HL-60 (cell line): ENCODE measurements at regions not wholly inside any gene's neighbourhood (a gene's known extent, or its start where the extent isn't known, plus 50 kb on each side); places are given as distances from the start of the nearest gene placed in this dataset.

Experiments used
- DNase-seq, 2 experiments: peaks; one replicate each; pipeline ENCODE4 v3.0.0-alpha.2; 2010 to 2020; ENCODE audit warnings: low read depth in 1 of 2, low spot score in 1 of 2
- H3K27ac ChIP-seq: fragments of 250-450 bp; sonication (Bioruptor Pico); replicated peaks from 2 replicates; pipeline ENCODE4 v1.5.1; 2020; ENCODE audit warnings: mild to moderate bottlenecking, moderate library complexity
- H3K27me3 ChIP-seq: fragments of 250-450 bp; sonication (Bioruptor Pico); 2 replicates; pipeline ENCODE4 v1.5.1; 2021; ENCODE audit warnings: mild to moderate bottlenecking, moderate library complexity; ENCODE audit not compliant: insufficient read depth, poor library complexity, severe bottlenecking
- H3K4me3 ChIP-seq: replicated peaks from 2 replicates; pipeline ENCODE4 v1.5.1; 2011; ENCODE audit warnings: mild to moderate bottlenecking, control low read depth, low read length; ENCODE audit not compliant: insufficient read depth
- GABPA ChIP-seq: IDR thresholded peaks from 2 replicates; pipeline ENCODE4 v1.6.1; 2012; ENCODE audit warnings: low read depth
- POLR2AphosphoS5 ChIP-seq: IDR thresholded peaks from 2 replicates; pipeline ENCODE4 v1.6.1; 2012; ENCODE audit warnings: low read depth
- SPI1 ChIP-seq: IDR thresholded peaks from 2 replicates; pipeline ENCODE4 v1.6.1; 2012; ENCODE audit warnings: low read depth, mild to moderate bottlenecking, borderline replicate concordance
- TF ChIP-seq, protein P1 (sequence below): IDR thresholded peaks from one replicate; pipeline ENCODE4 v1.5.1; 2011; ENCODE audit warnings: low read length, control low read depth, inconsistent platforms; ENCODE audit not compliant: insufficient read depth
- TF ChIP-seq, protein P2 (sequence below): IDR thresholded peaks from 2 replicates; pipeline ENCODE4 v1.6.1; 2012; ENCODE audit warnings: low read depth; ENCODE audit not compliant: insufficient replicate concordance

DNA sequence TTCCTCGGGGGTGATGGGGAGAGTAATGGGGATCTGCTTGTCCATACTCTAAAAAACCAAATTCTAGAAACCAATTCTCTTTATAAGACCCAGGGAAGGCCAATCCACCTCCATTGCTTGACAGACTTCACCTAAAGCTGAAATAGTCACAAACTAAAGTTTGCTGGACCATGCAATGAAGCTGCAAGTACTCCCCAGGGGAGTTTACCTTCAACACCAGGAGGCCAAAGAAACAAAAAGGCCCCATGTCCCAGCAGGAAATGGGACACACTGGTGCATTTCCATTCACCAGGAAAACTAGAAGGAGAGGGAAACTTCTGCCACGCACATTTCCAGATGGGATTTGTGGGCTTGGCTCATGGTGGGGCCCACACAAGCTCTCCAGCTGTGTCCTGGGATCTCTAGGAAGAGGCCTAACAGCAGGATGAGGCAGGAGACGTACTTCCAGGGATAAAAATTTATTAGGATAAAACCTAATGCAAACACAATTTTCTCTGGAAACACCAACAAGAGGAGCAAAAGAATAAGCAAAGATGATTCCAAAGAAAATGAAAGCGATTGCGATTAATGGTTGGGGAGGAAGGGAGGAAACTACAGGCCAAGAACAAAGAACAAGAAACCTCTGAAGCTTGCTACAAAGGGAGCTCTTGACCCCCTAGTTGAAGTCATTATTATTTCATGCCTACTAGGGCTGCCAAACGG is 238.0 kb upstream of the LRTM1 start:
- H3K4me3 ChIP-seq = no peak overlapping the region
- no peaks in the 10 kb centered on the region for H3K27me3 ChIP-seq
- DNase-seq = no peak
- TF ChIP-seq, protein P1, sequence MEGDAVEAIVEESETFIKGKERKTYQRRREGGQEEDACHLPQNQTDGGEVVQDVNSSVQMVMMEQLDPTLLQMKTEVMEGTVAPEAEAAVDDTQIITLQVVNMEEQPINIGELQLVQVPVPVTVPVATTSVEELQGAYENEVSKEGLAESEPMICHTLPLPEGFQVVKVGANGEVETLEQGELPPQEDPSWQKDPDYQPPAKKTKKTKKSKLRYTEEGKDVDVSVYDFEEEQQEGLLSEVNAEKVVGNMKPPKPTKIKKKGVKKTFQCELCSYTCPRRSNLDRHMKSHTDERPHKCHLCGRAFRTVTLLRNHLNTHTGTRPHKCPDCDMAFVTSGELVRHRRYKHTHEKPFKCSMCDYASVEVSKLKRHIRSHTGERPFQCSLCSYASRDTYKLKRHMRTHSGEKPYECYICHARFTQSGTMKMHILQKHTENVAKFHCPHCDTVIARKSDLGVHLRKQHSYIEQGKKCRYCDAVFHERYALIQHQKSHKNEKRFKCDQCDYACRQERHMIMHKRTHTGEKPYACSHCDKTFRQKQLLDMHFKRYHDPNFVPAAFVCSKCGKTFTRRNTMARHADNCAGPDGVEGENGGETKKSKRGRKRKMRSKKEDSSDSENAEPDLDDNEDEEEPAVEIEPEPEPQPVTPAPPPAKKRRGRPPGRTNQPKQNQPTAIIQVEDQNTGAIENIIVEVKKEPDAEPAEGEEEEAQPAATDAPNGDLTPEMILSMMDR = no peak
- TF ChIP-seq SPI1 (no peak), POLR2AphosphoS5 (no peak)
- TF ChIP-seq, protein P2, sequence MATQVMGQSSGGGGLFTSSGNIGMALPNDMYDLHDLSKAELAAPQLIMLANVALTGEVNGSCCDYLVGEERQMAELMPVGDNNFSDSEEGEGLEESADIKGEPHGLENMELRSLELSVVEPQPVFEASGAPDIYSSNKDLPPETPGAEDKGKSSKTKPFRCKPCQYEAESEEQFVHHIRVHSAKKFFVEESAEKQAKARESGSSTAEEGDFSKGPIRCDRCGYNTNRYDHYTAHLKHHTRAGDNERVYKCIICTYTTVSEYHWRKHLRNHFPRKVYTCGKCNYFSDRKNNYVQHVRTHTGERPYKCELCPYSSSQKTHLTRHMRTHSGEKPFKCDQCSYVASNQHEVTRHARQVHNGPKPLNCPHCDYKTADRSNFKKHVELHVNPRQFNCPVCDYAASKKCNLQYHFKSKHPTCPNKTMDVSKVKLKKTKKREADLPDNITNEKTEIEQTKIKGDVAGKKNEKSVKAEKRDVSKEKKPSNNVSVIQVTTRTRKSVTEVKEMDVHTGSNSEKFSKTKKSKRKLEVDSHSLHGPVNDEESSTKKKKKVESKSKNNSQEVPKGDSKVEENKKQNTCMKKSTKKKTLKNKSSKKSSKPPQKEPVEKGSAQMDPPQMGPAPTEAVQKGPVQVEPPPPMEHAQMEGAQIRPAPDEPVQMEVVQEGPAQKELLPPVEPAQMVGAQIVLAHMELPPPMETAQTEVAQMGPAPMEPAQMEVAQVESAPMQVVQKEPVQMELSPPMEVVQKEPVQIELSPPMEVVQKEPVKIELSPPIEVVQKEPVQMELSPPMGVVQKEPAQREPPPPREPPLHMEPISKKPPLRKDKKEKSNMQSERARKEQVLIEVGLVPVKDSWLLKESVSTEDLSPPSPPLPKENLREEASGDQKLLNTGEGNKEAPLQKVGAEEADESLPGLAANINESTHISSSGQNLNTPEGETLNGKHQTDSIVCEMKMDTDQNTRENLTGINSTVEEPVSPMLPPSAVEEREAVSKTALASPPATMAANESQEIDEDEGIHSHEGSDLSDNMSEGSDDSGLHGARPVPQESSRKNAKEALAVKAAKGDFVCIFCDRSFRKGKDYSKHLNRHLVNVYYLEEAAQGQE = no peak
- H3K27ac ChIP-seq = no peak overlapping the region

- no peak overlapping the region for H3K27ac ChIP-seq
- TF ChIP-seq SPI1 (no peak), POLR2AphosphoS5 (no peak), GABPA (no peak)
- TF ChIP-seq, protein P1 = no peak
- TF ChIP-seq, protein P2 = no peak
- H3K27me3 ChIP-seq = no peaks in the 10 kb centered on the region
- no peak overlapping the region for H3K4me3 ChIP-seq
- DNase-seq = no peak
Observed at GRCh38 chr3:55165278-55165677, 237.4 kb upstream of the LRTM1 start.

DNA sequence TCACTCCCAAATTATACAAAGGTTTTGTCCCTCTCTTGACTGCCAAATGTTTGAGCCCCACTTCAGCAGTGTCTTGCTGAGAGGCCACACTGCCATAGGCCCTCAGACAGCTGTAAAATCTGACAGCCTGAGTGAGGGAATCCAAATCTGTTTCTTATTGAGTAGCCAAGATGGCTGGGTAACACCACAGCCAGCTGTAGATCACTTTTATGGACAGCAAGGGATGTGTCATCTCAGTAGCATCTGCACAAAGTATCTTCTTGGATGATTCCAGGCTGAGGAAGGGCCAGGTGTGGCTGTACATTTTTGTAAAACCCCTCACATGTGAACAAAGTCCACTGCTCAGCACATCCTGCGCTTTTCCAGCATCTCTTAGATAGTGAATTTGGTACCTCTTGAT is 237.0 kb upstream of the LRTM1 start:
- H3K4me3 ChIP-seq = no peak overlapping the region
- no peak for DNase-seq
- TF ChIP-seq GABPA = no peak
- TF ChIP-seq POLR2AphosphoS5 = no peak
- TF ChIP-seq, protein P2 = no peak
- TF ChIP-seq SPI1 = no peak
- TF ChIP-seq, protein P1 = no peak
- H3K27me3 ChIP-seq = no peaks in the 10 kb centered on the region
- no peak overlapping the region for H3K27ac ChIP-seq
